Fibroblast of lung (primary cell): ENCODE measurements at regions not wholly inside any gene's neighbourhood (a gene's known extent, or its start where the extent isn't known, plus 50 kb on each side); places are given as distances from the start of the nearest gene placed in this dataset.

ENCODE experiments used
- DNase-seq, 2 donors: peaks; one replicate each; pipeline versions ENCODE4 v3.0.0 to v3.0.0-alpha.2; 2010; ENCODE audit warnings: low read depth in 2 of 2
- H2AFZ ChIP-seq: 2 replicates; pipeline ENCODE4 v1.5.1; 2012; ENCODE audit warnings: low read length, control low read depth, inconsistent platforms
- H3K27ac ChIP-seq: 2 replicates; pipeline ENCODE4 v1.5.1; 2011; ENCODE audit warnings: low read length, control low read depth; ENCODE audit not compliant: insufficient read depth
- H3K27me3 ChIP-seq: 2 replicates; pipeline ENCODE4 v1.5.1; 2011; ENCODE audit warnings: mild to moderate bottlenecking, low read length; ENCODE audit not compliant: control insufficient read depth, insufficient read depth
- H3K36me3 ChIP-seq: 2 replicates; pipeline ENCODE4 v1.5.1; 2011; ENCODE audit warnings: low read length; ENCODE audit not compliant: control insufficient read depth, insufficient read depth
- H3K4me1 ChIP-seq: 2 replicates; pipeline ENCODE4 v1.5.1; 2011; ENCODE audit warnings: low read length; ENCODE audit not compliant: control insufficient read depth, insufficient read depth; ENCODE audit errors: extremely low read depth
- H3K4me2 ChIP-seq: 2 replicates; pipeline ENCODE4 v1.5.1; 2011; ENCODE audit warnings: low read length, control low read depth; ENCODE audit not compliant: insufficient read depth; ENCODE audit errors: extremely low read depth
- H3K4me3 ChIP-seq, 4 experiments: fragments of 200-600 bp in 1 of 4; sonication (generic) in 1 of 4; replicated peaks in 1 of 4; 2 replicates each; pipeline ENCODE4 v1.5.1; 2011 to 2016; ENCODE audit warnings: low read length in 4 of 4, low read depth in 3 of 4, mild to moderate bottlenecking in 3 of 4, control low read depth in 2 of 4, inconsistent platforms in 1 of 4, mixed read lengths in 1 of 4; ENCODE audit not compliant: insufficient read depth in 1 of 4; ENCODE audit errors: control extremely low read depth in 1 of 4
- H3K79me2 ChIP-seq: 2 replicates; pipeline ENCODE4 v1.5.1; 2012; ENCODE audit warnings: mild to moderate bottlenecking, low read length, inconsistent platforms; ENCODE audit not compliant: control insufficient read depth, insufficient read depth
- H3K9ac ChIP-seq: 2 replicates; pipeline ENCODE4 v1.5.1; 2011; ENCODE audit warnings: mild to moderate bottlenecking, low read length, control low read depth; ENCODE audit not compliant: insufficient read depth
- H3K9me3 ChIP-seq: 2 replicates; pipeline ENCODE4 v1.5.1; 2012; ENCODE audit warnings: low read depth, low read length; ENCODE audit not compliant: control insufficient read depth, insufficient read depth
- H4K20me1 ChIP-seq: 2 replicates; pipeline ENCODE4 v1.5.1; 2011; ENCODE audit warnings: low read length; ENCODE audit not compliant: control insufficient read depth, insufficient read depth; ENCODE audit errors: extremely low read depth
- EZH2 ChIP-seq: IDR thresholded peaks from 2 replicates; pipeline ENCODE4 v1.5.1; 2012; ENCODE audit warnings: low read length, control low read depth, mild to moderate bottlenecking; ENCODE audit errors: missing control alignments
- TF ChIP-seq, protein P1 (sequence below), 2 donors: IDR thresholded peaks in 1 of 2; conservative IDR thresholded peaks in 1 of 2; 1 replicate in 1 of 2; 2 replicates in 1 of 2; pipeline ENCODE4 v1.5.1; 2011 to 2012; ENCODE audit warnings: low read length in 2 of 2, control low read depth in 1 of 2, inconsistent platforms in 1 of 2, low read depth in 1 of 2, mild to moderate bottlenecking in 1 of 2

DNA sequence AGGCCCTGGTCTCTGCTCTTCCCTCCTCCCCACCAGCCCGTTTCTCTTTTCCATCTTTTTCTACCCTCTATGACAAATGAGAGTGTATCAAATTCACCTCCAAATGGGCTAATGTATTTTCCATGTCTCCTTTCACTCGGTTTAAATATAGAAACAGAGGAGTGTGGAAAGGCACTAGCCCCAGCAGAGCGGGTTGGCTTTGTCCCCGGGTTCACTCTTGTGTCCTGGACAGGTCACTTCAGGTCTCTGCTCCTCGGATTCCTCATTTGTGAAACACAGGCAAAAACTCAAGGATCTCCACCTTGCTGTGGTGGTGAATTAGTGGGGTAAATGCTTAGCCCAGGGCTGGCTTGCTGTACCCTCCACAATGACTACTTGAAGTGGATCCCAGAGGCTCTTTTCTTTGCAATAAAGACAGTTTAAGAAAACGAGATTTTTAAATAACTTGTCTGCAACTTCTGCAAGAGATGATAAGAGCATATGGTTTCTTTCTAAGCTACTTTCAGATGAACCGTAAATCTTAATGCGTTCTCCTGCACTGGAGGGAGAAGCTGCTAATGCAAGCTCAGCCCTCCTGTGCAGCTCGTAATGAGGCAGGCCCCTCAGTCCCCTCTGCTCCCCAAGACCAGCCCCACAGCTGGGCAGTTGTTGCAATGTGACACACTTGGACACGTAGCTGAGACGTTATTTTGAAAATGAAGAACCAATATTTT lies 292.9 kb downstream of the THBS2 start:
- DNase-seq, result no peak
- Histone ChIP-seq H3K36me3 (no peaks in the 10 kb centered on the region), H3K27me3 (no peaks in the 10 kb centered on the region), H3K79me2 (no peaks in the 10 kb centered on the region), H3K9me3 (no peaks in the 10 kb centered on the region), H4K20me1 (no peaks in the 10 kb centered on the region), H3K9ac (no peak overlapping the region), H3K4me1 (no peaks in the 10 kb centered on the region), H3K4me2 (no peak overlapping the region), H3K4me3 (no peak overlapping the region), H2AFZ (no peak overlapping the region), H3K27ac (no peak overlapping the region)
- TF ChIP-seq, protein P1, sequence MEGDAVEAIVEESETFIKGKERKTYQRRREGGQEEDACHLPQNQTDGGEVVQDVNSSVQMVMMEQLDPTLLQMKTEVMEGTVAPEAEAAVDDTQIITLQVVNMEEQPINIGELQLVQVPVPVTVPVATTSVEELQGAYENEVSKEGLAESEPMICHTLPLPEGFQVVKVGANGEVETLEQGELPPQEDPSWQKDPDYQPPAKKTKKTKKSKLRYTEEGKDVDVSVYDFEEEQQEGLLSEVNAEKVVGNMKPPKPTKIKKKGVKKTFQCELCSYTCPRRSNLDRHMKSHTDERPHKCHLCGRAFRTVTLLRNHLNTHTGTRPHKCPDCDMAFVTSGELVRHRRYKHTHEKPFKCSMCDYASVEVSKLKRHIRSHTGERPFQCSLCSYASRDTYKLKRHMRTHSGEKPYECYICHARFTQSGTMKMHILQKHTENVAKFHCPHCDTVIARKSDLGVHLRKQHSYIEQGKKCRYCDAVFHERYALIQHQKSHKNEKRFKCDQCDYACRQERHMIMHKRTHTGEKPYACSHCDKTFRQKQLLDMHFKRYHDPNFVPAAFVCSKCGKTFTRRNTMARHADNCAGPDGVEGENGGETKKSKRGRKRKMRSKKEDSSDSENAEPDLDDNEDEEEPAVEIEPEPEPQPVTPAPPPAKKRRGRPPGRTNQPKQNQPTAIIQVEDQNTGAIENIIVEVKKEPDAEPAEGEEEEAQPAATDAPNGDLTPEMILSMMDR (conservative IDR thresholded peaks at IDR 0.05 in 1 of 2, IDR thresholded peaks at IDR 0.05 in 1 of 2; ENCODE audit: low read depth in 1 of 2, low read length in 2 of 2), result no peak
- no peak for TF ChIP-seq EZH2

DNA sequence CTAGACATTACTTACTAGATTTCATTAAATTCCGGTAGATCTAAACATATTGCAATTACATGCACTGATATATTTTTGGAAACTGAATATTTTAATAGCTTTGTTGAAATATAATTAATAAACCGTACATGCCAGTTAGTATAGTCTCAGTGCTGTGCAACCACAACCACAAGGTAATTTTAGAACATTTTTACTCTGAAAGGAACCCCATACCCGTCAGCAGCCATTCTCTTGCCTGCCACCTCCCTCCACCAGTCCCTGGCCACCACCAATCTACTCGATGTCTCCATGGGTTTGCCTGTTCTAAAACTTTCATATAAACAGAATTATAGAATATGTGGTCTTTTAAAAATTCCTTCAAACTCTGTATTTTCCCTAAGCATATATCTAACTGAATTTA lies 293.9 kb downstream of the THBS2 start:
- no peak for DNase-seq
- Histone ChIP-seq H3K4me3 (no peak overlapping the region), H3K4me2 (no peak overlapping the region), H4K20me1 (no peaks in the 10 kb centered on the region), H2AFZ (no peak overlapping the region), H3K27ac (no peak overlapping the region), H3K36me3 (no peaks in the 10 kb centered on the region), H3K9ac (no peak overlapping the region), H3K9me3 (no peaks in the 10 kb centered on the region), H3K79me2 (no peaks in the 10 kb centered on the region), H3K27me3 (no peaks in the 10 kb centered on the region), H3K4me1 (no peaks in the 10 kb centered on the region)
- no peak for TF ChIP-seq EZH2
- TF ChIP-seq, protein P1 (conservative IDR thresholded peaks at IDR 0.05 in 1 of 2, IDR thresholded peaks at IDR 0.05 in 1 of 2; ENCODE audit: low read depth in 1 of 2, low read length in 2 of 2), result no peak

DNA sequence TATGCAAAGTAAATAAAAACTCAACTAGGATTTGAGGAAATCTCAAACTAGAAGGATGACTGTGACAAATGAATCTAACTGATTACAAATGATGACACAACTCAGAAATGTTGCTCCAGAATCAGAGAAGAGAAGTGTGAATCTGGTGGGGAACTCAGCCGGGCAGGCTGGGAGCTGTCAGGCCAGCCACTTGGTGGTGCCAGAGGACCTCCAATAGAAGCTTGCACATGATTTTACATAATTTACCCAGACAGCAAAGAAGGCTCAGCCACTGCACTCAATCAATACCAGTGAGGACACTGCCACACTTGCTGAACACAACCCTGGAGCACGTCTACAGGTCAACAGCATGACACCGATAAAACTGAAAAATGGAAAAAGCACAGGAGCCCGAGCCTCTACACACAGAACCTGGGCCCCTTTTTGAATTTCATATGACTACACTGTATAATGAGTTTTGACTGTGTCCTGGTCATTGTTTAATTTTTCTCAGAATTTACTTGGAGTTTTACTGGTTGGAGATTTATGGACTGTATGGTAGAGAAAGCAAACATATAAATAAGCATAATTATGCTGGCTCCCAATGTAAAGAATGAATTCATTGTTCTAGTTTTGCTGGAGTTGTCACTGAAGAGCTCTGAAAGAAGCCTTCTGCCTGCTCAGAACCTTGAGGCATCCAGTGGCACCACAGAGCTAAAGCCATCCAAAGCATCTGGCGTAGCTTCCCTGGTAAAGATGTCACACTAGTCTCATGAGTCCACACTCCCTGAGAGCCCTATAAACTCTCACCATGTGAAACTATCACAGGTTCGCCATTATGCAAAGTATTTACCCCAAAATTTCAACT lies 296.5 kb downstream of the THBS2 start:
- Histone ChIP-seq H3K79me2 (no peaks in the 10 kb centered on the region), H3K27me3 (no peaks in the 10 kb centered on the region), H3K4me1 (no peaks in the 10 kb centered on the region), H3K36me3 (no peaks in the 10 kb centered on the region), H3K9me3 (no peaks in the 10 kb centered on the region), H2AFZ (no peak overlapping the region), H3K4me2 (no peak overlapping the region), H3K4me3 (no peak overlapping the region), H3K9ac (no peak overlapping the region), H3K27ac (no peak overlapping the region), H4K20me1 (no peaks in the 10 kb centered on the region)
- TF ChIP-seq, protein P1 (conservative IDR thresholded peaks at IDR 0.05 in 1 of 2, IDR thresholded peaks at IDR 0.05 in 1 of 2; ENCODE audit: low read depth in 1 of 2, low read length in 2 of 2), result peak; percentile 87 to 95
- TF ChIP-seq EZH2, result no peak
- DNase-seq, result peak; percentile 78 to 84
